Panc1 (cell line): ENCODE measurements at regions not wholly inside any gene's neighbourhood (a gene's known extent, or its start where the extent isn't known, plus 50 kb on each side); places are given as distances from the start of the nearest gene placed in this dataset.

Experiments used
- ATAC-seq: fragments of 200-7000 bp; cut with Tn5 transposase; 2 replicates; pipeline ENCODE4 v1.9.1; 2020; ENCODE audit warnings: mild to moderate bottlenecking, moderate library complexity
- BruUV-seq: library from RNA; stranded (reverse); fragments of 400-500 nt; replicated peaks from 2 replicates; lab custom pipeline; 2021; lab: Mats Ljungman, UMichigan
- CTCF ChIA-PET: fragments of 300-600 bp; sonication (Branson Sonifier 250); formaldehyde crosslinking; loops from one replicate; lab custom pipeline; 2022; ENCODE audit warnings: antibody characterized with exemption; lab: Charles Lee
- POLR2A ChIA-PET: fragments of 300-600 bp; sonication (Branson Sonifier 250); formaldehyde crosslinking; loops from one replicate; lab custom pipeline; 2022; ENCODE audit warnings: antibody characterized with exemption; lab: Charles Lee
- DNase-seq: peaks from one replicate; pipeline ENCODE4 v3.0.0-alpha.2; 2010; ENCODE audit warnings: low read depth, low spot score
- H3K27ac ChIP-seq: 2 replicates; pipeline ENCODE4 v1.5.1; 2011; ENCODE audit warnings: mild to moderate bottlenecking, low read length, inconsistent platforms
- H3K27me3 ChIP-seq: fragments of 200-500 bp; sonication (Bioruptor generic); 2 replicates; pipeline ENCODE4 v1.6.0; 2014; ENCODE audit warnings: low read length, inconsistent platforms; ENCODE audit not compliant: control insufficient read depth, insufficient read depth
- H3K36me3 ChIP-seq: fragments of 200-500 bp; sonication (Bioruptor generic); 2 replicates; pipeline ENCODE4 v1.5.1; 2014; ENCODE audit warnings: inconsistent platforms, mild to moderate bottlenecking, low read length, moderate library complexity; ENCODE audit not compliant: control insufficient read depth, insufficient read depth
- H3K4me1 ChIP-seq: 2 replicates; pipeline ENCODE4 v1.5.1; 2011; ENCODE audit warnings: inconsistent platforms, mild to moderate bottlenecking, low read length, moderate library complexity; ENCODE audit not compliant: control insufficient read depth, insufficient read depth
- H3K4me3 ChIP-seq, 2 experiments: 2 replicates each; pipeline ENCODE4 v1.5.1; 2011 to 2012; ENCODE audit warnings: low read depth in 2 of 2, low read length in 2 of 2, mild to moderate bottlenecking in 2 of 2, inconsistent platforms in 1 of 2, moderate library complexity in 1 of 2
- H3K9me3 ChIP-seq: fragments of 200-500 bp; sonication (Bioruptor generic); 2 replicates; pipeline ENCODE4 v1.5.1; 2014; ENCODE audit warnings: low read depth, mild to moderate bottlenecking, inconsistent platforms, low read length, moderate library complexity; ENCODE audit not compliant: control insufficient read depth, insufficient read depth
- CTCF ChIP-seq: fragments of 450-650 bp; IDR thresholded peaks from 2 replicates; pipeline ENCODE4 v1.5.1; 2017; ENCODE audit warnings: mild to moderate bottlenecking
- POLR2AphosphoS5 ChIP-seq: IDR thresholded peaks from 2 replicates; pipeline ENCODE4 v1.6.1; 2012; ENCODE audit warnings: mild to moderate bottlenecking, low read depth, low read length, moderate library complexity
- REST ChIP-seq, 2 experiments: IDR thresholded peaks; 2 replicates each; pipeline ENCODE4 v1.6.1; 2011 to 2012; ENCODE audit warnings: low read depth in 2 of 2, control low read depth in 1 of 2, low read length in 1 of 2, mild to moderate bottlenecking in 1 of 2, moderate library complexity in 1 of 2; ENCODE audit not compliant: insufficient read depth in 1 of 2
- TCF7L2 ChIP-seq: IDR thresholded peaks from 2 replicates; pipeline ENCODE4 v1.6.1; 2011; ENCODE audit warnings: mild to moderate bottlenecking, low read depth, low read length, inconsistent platforms
- in situ Hi-C: cut with HindIII; loops from 2 replicates; pipeline ENCODE4 v1.10.0; 2016; ENCODE audit warnings: low sequenced_read_pairs, low pct_unique_long_range_greater_than_20kb
- intact Hi-C: fragments of 100-400 bp; cut with micrococcal nuclease; formaldehyde crosslinking; loops from one replicate; pipeline ENCODE4 v1.10.0; 2022; ENCODE audit not compliant: unreplicated experiment

GRCh38 chr14:58765843-58766242 is 128.1 kb downstream of the DACT1 start:
- Histone ChIP-seq H3K4me1 (no peaks in the 10 kb centered on the region), H3K4me3 (no peak overlapping the region), H3K27ac (no peak overlapping the region), H3K27me3 (no peaks in the 10 kb centered on the region), H3K9me3 (no peaks in the 10 kb centered on the region), H3K36me3 (no peaks in the 10 kb centered on the region)
- ChIA-PET POLR2A (no interaction called here), CTCF (no interaction called here)
- intact Hi-C loops (no loop called here), in situ Hi-C loops (no loop called here)
- DNase-seq = no peak
- TF ChIP-seq REST (IDR thresholded peaks at IDR 0.05; ENCODE audit: insufficient read depth in 1 of 2, low read depth in 2 of 2, low read length in 1 of 2) = no peak
- no peak for TF ChIP-seq CTCF
- TF ChIP-seq POLR2AphosphoS5 = no peak
- no peak for TF ChIP-seq TCF7L2
- ATAC-seq = no peak
- BruUV-seq = no TSS peak

GRCh38 chr14:58769011-58769643 is 131.4 kb downstream of the DACT1 start:
- no peaks in the 10 kb centered on the region for H3K36me3 ChIP-seq
- DNase-seq (no peak), ATAC-seq (no peak)
- intact Hi-C loops = no loop called here
- in situ Hi-C loops = no loop called here
- TF ChIP-seq TCF7L2 = no peak
- no peak for TF ChIP-seq REST (IDR thresholded peaks at IDR 0.05; ENCODE audit: insufficient read depth in 1 of 2, low read depth in 2 of 2, low read length in 1 of 2)
- H3K4me3 ChIP-seq = no peak overlapping the region
- H3K27me3 ChIP-seq = no peaks in the 10 kb centered on the region
- no peak overlapping the region for H3K27ac ChIP-seq
- BruUV-seq = no TSS peak
- H3K9me3 ChIP-seq = no peaks in the 10 kb centered on the region
- no peaks in the 10 kb centered on the region for H3K4me1 ChIP-seq
- ChIA-PET CTCF (no interaction called here), POLR2A (no interaction called here)
